SJCRH30 (cell line): ENCODE measurements at regions not wholly inside any gene's neighbourhood (a gene's known extent, or its start where the extent isn't known, plus 50 kb on each side); places are given as distances from the start of the nearest gene placed in this dataset.

Experiments used
- DNase-seq, 2 experiments: peaks; one replicate each; pipeline ENCODE4 v3.0.0-alpha.2; 2015 to 2020
- H3K27ac ChIP-seq: fragments of 250-450 bp; sonication (Bioruptor Pico); 2 replicates; pipeline ENCODE4 v1.5.1; 2020; ENCODE audit warnings: mild to moderate bottlenecking, moderate library complexity
- H3K27me3 ChIP-seq: fragments of 250-450 bp; sonication (Bioruptor Pico); 2 replicates; pipeline ENCODE4 v1.5.1; 2020; ENCODE audit warnings: mild to moderate bottlenecking, moderate library complexity
- H3K36me3 ChIP-seq: fragments of 250-450 bp; sonication (Bioruptor Pico); 2 replicates; pipeline ENCODE4 v1.5.1; 2020; ENCODE audit warnings: mild to moderate bottlenecking, moderate library complexity
- H3K4me1 ChIP-seq: fragments of 250-450 bp; sonication (Bioruptor Pico); 2 replicates; pipeline ENCODE4 v1.5.1; 2020; ENCODE audit warnings: mild to moderate bottlenecking, moderate library complexity
- H3K4me3 ChIP-seq: fragments of 250-450 bp; sonication (Bioruptor Pico); 2 replicates; pipeline ENCODE4 v1.5.1; 2020; ENCODE audit warnings: mild to moderate bottlenecking, moderate library complexity
- H3K9me3 ChIP-seq: fragments of 250-450 bp; sonication (Bioruptor Pico); replicated peaks from 2 replicates; pipeline ENCODE4 v1.5.1; 2020; ENCODE audit warnings: mild to moderate bottlenecking, moderate library complexity

DNA sequence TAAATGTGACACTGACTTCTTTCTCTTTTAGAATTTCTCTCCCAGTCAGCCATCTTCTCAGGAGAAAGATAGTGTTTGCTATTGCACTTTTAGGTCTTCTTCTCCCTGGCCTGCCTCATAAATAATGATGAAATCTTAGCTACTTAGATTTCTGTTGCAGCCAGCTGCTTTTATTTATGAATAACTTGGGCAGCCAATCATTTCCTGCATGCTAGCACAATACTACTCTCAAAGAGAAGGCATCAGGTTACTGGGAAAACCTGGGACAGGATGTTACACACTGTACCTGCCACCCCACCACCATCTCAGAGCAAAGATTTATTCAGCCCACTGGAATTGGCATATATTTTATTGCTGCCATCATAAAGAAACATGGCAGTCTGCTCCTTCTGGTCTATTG lies 266.6 kb downstream of the PRELID2 start:
- H3K9me3 ChIP-seq: no peaks in the 10 kb centered on the region
- no peaks in the 10 kb centered on the region for H3K36me3 ChIP-seq
- H3K27me3 ChIP-seq: no peaks in the 10 kb centered on the region
- no peak overlapping the region for H3K4me3 ChIP-seq
- H3K4me1 ChIP-seq: no peaks in the 10 kb centered on the region
- no peak overlapping the region for H3K27ac ChIP-seq
- no peak for DNase-seq

GRCh38 chr5:145562931-145563330 lies 272.2 kb downstream of the PRELID2 start:
- no peaks in the 10 kb centered on the region for H3K36me3 ChIP-seq
- no peak overlapping the region for H3K27ac ChIP-seq
- H3K9me3 ChIP-seq: no peaks in the 10 kb centered on the region
- no peak overlapping the region for H3K4me3 ChIP-seq
- DNase-seq: no peak
- no peaks in the 10 kb centered on the region for H3K4me1 ChIP-seq
- H3K27me3 ChIP-seq: no peaks in the 10 kb centered on the region

DNA sequence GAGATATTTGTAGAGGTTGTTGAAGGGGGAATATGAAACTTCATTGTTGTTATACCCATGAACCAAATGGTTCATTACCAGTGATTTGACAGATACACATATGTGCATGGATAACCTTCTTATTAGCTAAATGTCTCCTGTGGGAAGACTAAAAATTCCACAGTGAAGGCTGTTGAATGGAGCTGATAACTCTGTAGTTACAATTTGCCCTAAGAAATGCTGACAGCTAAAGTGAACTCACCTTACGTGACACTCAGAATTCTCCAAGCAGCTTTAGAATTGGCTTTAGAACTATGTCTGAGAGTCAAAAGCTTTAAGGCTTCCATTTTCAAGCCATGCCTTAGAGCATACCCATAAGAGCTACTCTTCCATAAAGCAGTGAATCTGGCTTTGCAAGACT lies 276.9 kb downstream of the PRELID2 start:
- H3K27ac ChIP-seq: no peak overlapping the region
- no peaks in the 10 kb centered on the region for H3K27me3 ChIP-seq
- no peaks in the 10 kb centered on the region for H3K9me3 ChIP-seq
- H3K36me3 ChIP-seq: no peaks in the 10 kb centered on the region
- H3K4me1 ChIP-seq: no peaks in the 10 kb centered on the region
- DNase-seq: no peak
- H3K4me3 ChIP-seq: no peak overlapping the region

- no peak overlapping the region for H3K27ac ChIP-seq
- no peaks in the 10 kb centered on the region for H3K9me3 ChIP-seq
- no peaks in the 10 kb centered on the region for H3K4me1 ChIP-seq
- no peaks in the 10 kb centered on the region for H3K27me3 ChIP-seq
- DNase-seq: no peak
- H3K36me3 ChIP-seq: no peaks in the 10 kb centered on the region
- H3K4me3 ChIP-seq: no peak overlapping the region
These were observed 277.8 kb downstream of the PRELID2 start for GRCh38 chr5:145557345-145557744.

DNA sequence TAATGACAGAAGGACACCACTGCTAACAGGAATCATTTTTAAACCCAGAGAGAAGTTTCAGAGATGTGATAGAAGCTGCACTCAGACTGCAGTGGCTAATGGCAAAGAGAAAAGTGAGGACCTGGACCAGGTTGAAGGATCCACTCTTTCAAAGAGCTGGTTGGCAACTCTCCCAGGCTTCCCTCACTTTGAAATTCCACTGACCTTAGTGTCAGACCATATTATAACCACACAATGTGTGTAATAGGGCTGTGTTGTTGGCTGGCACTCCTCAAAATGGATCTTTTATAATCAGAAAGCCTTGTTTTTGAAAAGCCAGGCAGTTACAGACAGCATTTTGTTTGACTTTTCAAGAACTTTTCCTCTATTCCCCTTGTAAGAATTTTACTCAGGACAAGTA lies 280.7 kb downstream of the PRELID2 start:
- no peaks in the 10 kb centered on the region for H3K27me3 ChIP-seq
- no peak for DNase-seq
- no peak overlapping the region for H3K27ac ChIP-seq
- no peaks in the 10 kb centered on the region for H3K4me1 ChIP-seq
- H3K36me3 ChIP-seq: no peaks in the 10 kb centered on the region
- no peaks in the 10 kb centered on the region for H3K9me3 ChIP-seq
- no peak overlapping the region for H3K4me3 ChIP-seq

GRCh38 chr5:145553177-145553576 lies 282.0 kb downstream of the PRELID2 start:
- H3K9me3 ChIP-seq: no peaks in the 10 kb centered on the region
- no peaks in the 10 kb centered on the region for H3K4me1 ChIP-seq
- H3K4me3 ChIP-seq: no peak overlapping the region
- no peak for DNase-seq
- H3K36me3 ChIP-seq: no peaks in the 10 kb centered on the region
- H3K27ac ChIP-seq: no peak overlapping the region
- H3K27me3 ChIP-seq: no peaks in the 10 kb centered on the region

DNA sequence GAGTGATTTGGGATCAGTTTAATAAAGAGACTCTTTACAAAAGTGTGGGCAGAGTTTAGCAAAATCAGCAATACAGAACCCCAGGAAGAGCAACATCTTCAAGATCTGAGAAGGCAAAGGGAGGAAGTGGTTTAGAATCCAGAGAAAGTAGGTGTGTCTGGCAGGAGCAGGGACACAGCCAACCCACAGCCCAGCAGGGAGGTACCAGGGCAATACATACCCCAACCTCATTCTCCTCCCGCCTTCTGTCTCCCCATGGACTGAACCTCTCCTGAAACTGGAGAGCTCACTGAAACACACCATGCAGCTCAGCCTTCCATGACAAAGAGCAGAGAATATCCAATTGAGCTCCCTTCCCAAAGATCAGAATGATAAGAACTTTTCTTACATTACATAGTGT lies 283.4 kb downstream of the PRELID2 start:
- H3K9me3 ChIP-seq: no peaks in the 10 kb centered on the region
- no peak overlapping the region for H3K27ac ChIP-seq
- no peaks in the 10 kb centered on the region for H3K4me1 ChIP-seq
- no peak for DNase-seq
- H3K27me3 ChIP-seq: no peaks in the 10 kb centered on the region
- no peaks in the 10 kb centered on the region for H3K36me3 ChIP-seq
- H3K4me3 ChIP-seq: no peak overlapping the region

GRCh38 chr5:145548097-145548496 lies 287.0 kb downstream of the PRELID2 start:
- no peaks in the 10 kb centered on the region for H3K9me3 ChIP-seq
- H3K27ac ChIP-seq: no peak overlapping the region
- no peaks in the 10 kb centered on the region; the same call in 1 of the 2 replicates for H3K27me3 ChIP-seq
- no peak overlapping the region for H3K4me3 ChIP-seq
- DNase-seq: no peak
- no peaks in the 10 kb centered on the region for H3K36me3 ChIP-seq
- no peaks in the 10 kb centered on the region for H3K4me1 ChIP-seq

- Histone ChIP-seq H3K27ac (no peak overlapping the region), H3K4me1 (no peaks in the 10 kb centered on the region), H3K9me3 (no peaks in the 10 kb centered on the region), H3K4me3 (no peak overlapping the region), H3K36me3 (no peaks in the 10 kb centered on the region), H3K27me3 (no peaks in the 10 kb centered on the region; the same call in 1 of the 2 replicates)
- DNase-seq: no peak
These were observed 290.7 kb downstream of the PRELID2 start for GRCh38 chr5:145544401-145544800.

GRCh38 chr5:145543968-145544367 lies 291.2 kb downstream of the PRELID2 start:
- no peaks in the 10 kb centered on the region for H3K4me1 ChIP-seq
- no peak for DNase-seq
- H3K9me3 ChIP-seq: no peaks in the 10 kb centered on the region
- H3K27ac ChIP-seq: no peak overlapping the region
- H3K27me3 ChIP-seq: no peaks in the 10 kb centered on the region; the same call in 1 of the 2 replicates
- H3K36me3 ChIP-seq: no peaks in the 10 kb centered on the region
- H3K4me3 ChIP-seq: no peak overlapping the region

DNA sequence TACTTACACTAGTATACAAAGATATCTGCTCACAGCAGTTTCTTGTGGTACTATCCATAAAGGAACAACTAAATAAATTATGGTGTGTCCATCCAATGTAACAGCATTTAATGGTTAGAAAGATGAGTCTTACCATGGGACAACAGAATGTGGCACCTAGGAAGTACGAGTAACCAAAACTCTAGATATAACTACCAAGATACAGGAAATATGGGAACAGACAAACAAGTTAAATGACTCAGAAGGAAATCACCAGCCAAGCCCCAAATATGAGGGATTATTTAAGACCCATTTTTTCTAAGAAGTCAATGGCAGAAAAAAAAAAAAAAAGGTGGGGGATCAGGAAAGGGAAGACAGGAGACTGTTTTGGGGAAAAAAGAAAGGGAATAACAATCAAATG lies 294.8 kb downstream of the PRELID2 start:
- Histone ChIP-seq H3K9me3 (no peaks in the 10 kb centered on the region), H3K4me3 (no peak overlapping the region), H3K27me3 (no peaks in the 10 kb centered on the region; the same call in 1 of the 2 replicates), H3K27ac (no peak overlapping the region), H3K4me1 (no peaks in the 10 kb centered on the region), H3K36me3 (no peaks in the 10 kb centered on the region)
- DNase-seq: no peak

GRCh38 chr5:145539201-145539600 lies 295.9 kb downstream of the PRELID2 start:
- DNase-seq: no peak
- H3K4me3 ChIP-seq: no peak overlapping the region
- H3K27me3 ChIP-seq: no peaks in the 10 kb centered on the region; the same call in 1 of the 2 replicates

DNA sequence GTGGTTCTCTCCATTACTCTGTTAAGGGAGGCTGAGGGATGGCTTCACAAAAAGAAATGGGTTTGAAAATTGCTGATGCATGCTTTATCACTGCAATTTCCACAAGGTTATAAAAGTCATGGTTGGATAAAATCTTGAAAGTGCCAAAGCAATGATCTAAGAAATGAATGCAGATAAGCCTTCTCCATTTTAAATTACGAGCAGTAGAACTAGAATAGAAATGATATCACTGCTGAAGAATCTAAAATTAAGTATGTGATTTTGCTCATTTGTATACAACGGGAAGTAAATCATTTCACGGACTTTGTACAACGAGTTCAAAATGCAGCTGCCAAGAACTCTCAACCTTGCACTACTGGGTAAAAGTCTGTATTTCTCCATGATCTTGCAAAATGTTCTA lies 299.0 kb downstream of the PRELID2 start:
- no peak overlapping the region for H3K27ac ChIP-seq
- no peaks in the 10 kb centered on the region for H3K9me3 ChIP-seq
- H3K36me3 ChIP-seq: no peaks in the 10 kb centered on the region
- H3K4me1 ChIP-seq: no peaks in the 10 kb centered on the region
- DNase-seq: no peak
- H3K27me3 ChIP-seq: no peaks in the 10 kb centered on the region
- no peak overlapping the region for H3K4me3 ChIP-seq

More at GRCh38 chr5:145539201-145539600, 295.9 kb downstream of the PRELID2 start:
- Histone ChIP-seq H3K9me3 (no peaks in the 10 kb centered on the region), H3K27ac (no peak overlapping the region), H3K36me3 (no peaks in the 10 kb centered on the region), H3K4me1 (no peaks in the 10 kb centered on the region)

- Histone ChIP-seq H3K4me3 (no peak overlapping the region), H3K9me3 (no peaks in the 10 kb centered on the region), H3K27me3 (0 out of 2 replicates have a peak, but pooled peaks cover 3% of the 10 kb centered on the region), H3K4me1 (no peaks in the 10 kb centered on the region), H3K36me3 (no peaks in the 10 kb centered on the region), H3K27ac (no peak overlapping the region)
- no peak for DNase-seq
These were observed 304.0 kb downstream of the PRELID2 start for GRCh38 chr5:145531038-145531734.

- Histone ChIP-seq H3K4me3 (no peak overlapping the region), H3K27me3 (no peaks in the 10 kb centered on the region), H3K36me3 (no peaks in the 10 kb centered on the region), H3K4me1 (no peaks in the 10 kb centered on the region), H3K9me3 (no peaks in the 10 kb centered on the region), H3K27ac (no peak overlapping the region)
- no peak for DNase-seq
These were observed 313.6 kb downstream of the PRELID2 start for GRCh38 chr5:145521523-145521922.

- Histone ChIP-seq H3K4me1 (no peaks in the 10 kb centered on the region), H3K9me3 (no peaks in the 10 kb centered on the region), H3K27ac (no peak overlapping the region), H3K27me3 (no peaks in the 10 kb centered on the region), H3K36me3 (no peaks in the 10 kb centered on the region), H3K4me3 (no peak overlapping the region)
- DNase-seq: no peak
These were observed 314.1 kb downstream of the PRELID2 start for GRCh38 chr5:145521066-145521465.
